NCI-H524 treated with DMSO at 0.1 percent for 48 hours (cell line): ENCODE measurements at regions not wholly inside any gene's neighbourhood (a gene's known extent, or its start where the extent isn't known, plus 50 kb on each side); places are given as distances from the start of the nearest gene placed in this dataset.

Source experiments
- DNase-seq: peaks from one replicate; lab custom pipeline; 2025; lab: John Stamatoyannopoulos, UW

- DNase-seq = no peak
Observed at GRCh38 chr11:19330416-19330815, 89.7 kb upstream of the E2F8 start.

GRCh38 chr11:19329970-19330369, 89.2 kb upstream of the E2F8 start:
- DNase-seq = no peak

GRCh38 chr11:19328586-19329311, 88.0 kb upstream of the E2F8 start:
- no peak for DNase-seq

- DNase-seq = no peak
Observed at GRCh38 chr11:19327280-19327679, 86.5 kb upstream of the E2F8 start.

- no peak for DNase-seq
Observed at GRCh38 chr11:19326499-19326898, 85.8 kb upstream of the E2F8 start.

- DNase-seq = no peak
Observed at GRCh38 chr11:19323502-19323901, 82.8 kb upstream of the E2F8 start.

GRCh38 chr11:19321351-19321750, 80.6 kb upstream of the E2F8 start:
- DNase-seq = no peak

- DNase-seq = no peak
Observed at GRCh38 chr11:19320827-19321226, 80.1 kb upstream of the E2F8 start.

- no peak for DNase-seq
Observed at GRCh38 chr11:19316434-19316833, 75.7 kb upstream of the E2F8 start.

GRCh38 chr11:19315511-19315910, 74.8 kb upstream of the E2F8 start:
- DNase-seq = no peak

GRCh38 chr11:19313140-19313539, 72.4 kb upstream of the E2F8 start:
- no peak for DNase-seq

- DNase-seq = no peak
Observed at GRCh38 chr11:19311308-19312030, 70.7 kb upstream of the E2F8 start.

GRCh38 chr11:19307498-19307897, 66.8 kb upstream of the E2F8 start:
- peak; percentile 17 for DNase-seq

GRCh38 chr11:19306179-19306944, 65.6 kb upstream of the E2F8 start:
- DNase-seq = no peak

GRCh38 chr11:19301361-19301760, 60.6 kb upstream of the E2F8 start:
- DNase-seq = no peak

- no peak for DNase-seq
Observed at GRCh38 chr11:19294444-19294843, 53.7 kb upstream of the E2F8 start.

- DNase-seq = no peak
Observed at GRCh38 chr11:19291064-19291463, 50.3 kb upstream of the E2F8 start.
